H1 (cell line): ENCODE measurements at regions not wholly inside any gene's neighbourhood (a gene's known extent, or its start where the extent isn't known, plus 50 kb on each side); places are given as distances from the start of the nearest gene placed in this dataset.

Source experiments
- ASH2L ChIP-seq: fragments of 200-600, 300-600 bp; sonication (generic); IDR thresholded peaks from one replicate; pipeline ENCODE4 v1.7.1; 2017; ENCODE audit warnings: low read length
- HDAC6 ChIP-seq: IDR thresholded peaks from one replicate; pipeline ENCODE4 v1.7.1; 2012; ENCODE audit warnings: low read depth, mild to moderate bottlenecking, inconsistent platforms, low read length, moderate library complexity
- JUN ChIP-seq: IDR thresholded peaks from 2 replicates; pipeline ENCODE4 v1.6.1; 2011; ENCODE audit warnings: low read depth, mild to moderate bottlenecking, improper control_type of control experiment, low read length
- POU5F1 ChIP-seq: IDR thresholded peaks from 2 replicates; pipeline ENCODE4 v1.6.1; 2011; ENCODE audit warnings: low read depth, mild to moderate bottlenecking, low read length, moderate library complexity
- RAD21 ChIP-seq, 2 experiments: IDR thresholded peaks in 1 of 2; conservative IDR thresholded peaks in 1 of 2; 2 replicates each; pipeline ENCODE4 v1.6.1; 2011; ENCODE audit warnings: low read depth in 2 of 2, low read length in 2 of 2, improper control_type of control experiment in 1 of 2, inconsistent platforms in 1 of 2, mild to moderate bottlenecking in 1 of 2, moderate library complexity in 1 of 2
- SAP30 ChIP-seq: fragments of 300-600 bp; sonication (generic); IDR thresholded peaks from 2 replicates; pipeline ENCODE4 v1.7.1; 2012; ENCODE audit warnings: low read length, moderate library complexity, mild to moderate bottlenecking, inconsistent platforms; ENCODE audit not compliant: insufficient read depth, insufficient replicate concordance
- ZNF274 ChIP-seq: IDR thresholded peaks from 2 replicates; pipeline ENCODE4 v1.7.0; 2012; ENCODE audit warnings: low read length, borderline replicate concordance; ENCODE audit errors: extremely low read depth

DNA sequence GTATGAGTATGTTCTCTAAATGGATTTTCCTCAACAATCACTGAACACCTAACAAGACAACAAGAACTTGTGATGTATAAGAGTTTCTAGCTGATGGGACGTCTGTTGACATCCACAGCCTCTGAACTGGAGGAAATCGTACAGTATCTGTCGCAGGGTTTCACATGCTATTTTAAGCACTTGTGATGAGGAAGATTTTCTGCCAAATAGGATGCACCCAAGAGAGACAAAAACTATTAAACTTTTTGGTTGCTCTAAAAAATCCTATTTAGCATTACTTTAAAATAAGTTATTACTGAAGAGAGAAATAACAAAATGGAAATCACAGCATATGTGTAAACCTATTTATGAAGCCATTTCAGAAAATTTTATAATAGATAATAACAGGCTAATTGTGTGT lies 356.1 kb upstream of the SLC7A11 start (continued):
- TF ChIP-seq JUN (no peak), RAD21 (IDR thresholded peaks at IDR 0.05 in 1 of 2, conservative IDR thresholded peaks at IDR 0.05 in 1 of 2; ENCODE audit: low read depth in 2 of 2, low read length in 2 of 2) (no peak), HDAC6 (no peak), ASH2L (no peak), SAP30 (no peak), ZNF274 (no peak), POU5F1 (no peak)
